ENCODE measurements at regions not wholly inside any gene's neighbourhood (a gene's known extent, or its start where the extent isn't known, plus 50 kb on each side); places are given as distances from the start of the nearest gene placed in this dataset.

GRCh38 chr7:130883928-130884327 is 149.9 kb upstream of the KLF14 start:
- no peak for TF ChIP-seq CTCF (IDR thresholded peaks at IDR 0.05; ENCODE audit: borderline replicate concordance, extremely low read depth, low read length, poor library complexity, severe bottlenecking)
- no peak for TF ChIP-seq EZH2 (IDR thresholded peaks at IDR 0.05; ENCODE audit: borderline replicate concordance, low read depth, low read length, severe bottlenecking)
